SK-N-SH (cell line): ENCODE measurements at regions not wholly inside any gene's neighbourhood (a gene's known extent, or its start where the extent isn't known, plus 50 kb on each side); places are given as distances from the start of the nearest gene placed in this dataset.

ENCODE experiments used
- CTCF ChIA-PET: fragments of 300-600, 350-600 bp; formaldehyde crosslinking; extraction: SDS; loops from one replicate; lab custom pipeline; 2021; lab: Yijun Ruan, JAX
- POLR2A ChIA-PET: fragments of 350-600 bp; sonication (Branson Sonifier 250); formaldehyde crosslinking; extraction: SDS; loops from one replicate; lab custom pipeline; 2020; ENCODE audit warnings: antibody characterized with exemption, inconsistent platforms; lab: Yijun Ruan, JAX
- DNase-seq: peaks from one replicate; pipeline ENCODE4 v3.0.0; 2012
- H2AFZ ChIP-seq: fragments of 200-600 bp; sonication (generic); 2 replicates; pipeline ENCODE4 v1.8.1; 2016; ENCODE audit warnings: antibody characterized with exemption, mild to moderate bottlenecking, low read depth
- H3F3A ChIP-seq: fragments of 200-600 bp; sonication (generic); replicated peaks from 2 replicates; pipeline ENCODE3; 2016; ENCODE audit warnings: antibody characterized with exemption, mild to moderate bottlenecking; ENCODE audit not compliant: insufficient read depth
- H3K27ac ChIP-seq, 2 experiments: fragments of 200-500 bp in 1 of 2; fragments of 200-600 bp in 1 of 2; sonication (Bioruptor generic) in 1 of 2; sonication (generic), shearing (Covaris generic) in 1 of 2; 2 replicates each; pipeline versions ENCODE4 v1.5.1 to v1.6.1; 2014 to 2016; ENCODE audit warnings: low read depth in 2 of 2, inconsistent platforms in 1 of 2, low read length in 1 of 2, mild to moderate bottlenecking in 1 of 2, mixed read lengths in 1 of 2
- H3K27me3 ChIP-seq: fragments of 200-600 bp; sonication (generic), shearing (Covaris generic); 2 replicates; pipeline ENCODE4 v1.6.1; 2016; ENCODE audit warnings: mixed run types; ENCODE audit not compliant: insufficient read depth
- H3K36me3 ChIP-seq, 2 experiments: fragments of 200-500 bp in 1 of 2; fragments of 200-600 bp in 1 of 2; sonication (Bioruptor generic) in 1 of 2; sonication (generic) in 1 of 2; replicated peaks in 1 of 2; 2 replicates each; pipeline versions ENCODE3 to v1.5.1; 2014 to 2016; ENCODE audit warnings: low read length in 1 of 2, mild to moderate bottlenecking in 1 of 2; ENCODE audit not compliant: insufficient read depth in 2 of 2, control insufficient read depth in 1 of 2
- H3K4me1 ChIP-seq, 2 experiments: fragments of 200-500 bp in 1 of 2; fragments of 200-600 bp in 1 of 2; sonication (Bioruptor generic) in 1 of 2; sonication (generic), shearing (Covaris generic) in 1 of 2; 2 replicates each; pipeline versions ENCODE4 v1.5.1 to v1.6.1; 2014 to 2016; ENCODE audit warnings: low read depth in 1 of 2, low read length in 1 of 2, mixed run types in 1 of 2; ENCODE audit not compliant: insufficient read depth in 2 of 2, control insufficient read depth in 1 of 2
- H3K4me2 ChIP-seq: fragments of 200-600 bp; sonication (generic), shearing (Covaris generic); 2 replicates; pipeline ENCODE4 v1.6.1; 2017; ENCODE audit warnings: mixed run types
- H3K4me3 ChIP-seq, 2 experiments: fragments of 200-500 bp in 1 of 2; fragments of 200-600 bp in 1 of 2; sonication (Bioruptor generic) in 1 of 2; sonication (generic), shearing (Covaris generic) in 1 of 2; 2 replicates each; pipeline versions ENCODE4 v1.5.1 to v1.8.1; 2014 to 2016; ENCODE audit warnings: low read depth in 2 of 2, inconsistent platforms in 1 of 2, low read length in 1 of 2, mild to moderate bottlenecking in 1 of 2, mixed read lengths in 1 of 2, moderate library complexity in 1 of 2
- H3K79me2 ChIP-seq: fragments of 200-600 bp; sonication (generic); 2 replicates; pipeline ENCODE4 v1.8.1; 2017; ENCODE audit warnings: mild to moderate bottlenecking; ENCODE audit not compliant: insufficient read depth
- H3K9ac ChIP-seq: fragments of 200-600 bp; sonication (generic); 2 replicates; pipeline ENCODE4 v1.6.1; 2017; ENCODE audit warnings: mixed run types
- H3K9me2 ChIP-seq: fragments of 200-600 bp; sonication (generic); 2 replicates; pipeline ENCODE4 v1.6.1; 2017; ENCODE audit warnings: mixed run types
- H3K9me3 ChIP-seq: fragments of 200-600 bp; sonication (generic); 2 replicates; pipeline ENCODE4 v1.6.1; 2017; ENCODE audit warnings: mixed run types, mild to moderate bottlenecking, moderate library complexity
- H4K20me1 ChIP-seq: fragments of 200-600 bp; sonication (generic); 2 replicates; pipeline ENCODE4 v1.6.1; 2017; ENCODE audit warnings: mild to moderate bottlenecking, mixed run types; ENCODE audit not compliant: insufficient read depth
- CHD2 ChIP-seq: fragments of 150-350 bp; IDR thresholded peaks from 2 replicates; pipeline ENCODE4 v1.6.1; 2018; ENCODE audit warnings: low read length; ENCODE audit not compliant: partially characterized antibody
- ELF1 ChIP-seq: IDR thresholded peaks from 2 replicates; pipeline ENCODE4 v1.4.0; 2012
- EP300 ChIP-seq, 2 experiments: IDR thresholded peaks; 2 replicates each; pipeline versions ENCODE4 v1.4.0 to v1.6.1; 2012; ENCODE audit warnings: borderline replicate concordance in 1 of 2, low read depth in 1 of 2, low read length in 1 of 2
- FOSL2 ChIP-seq: IDR thresholded peaks from 2 replicates; pipeline ENCODE4 v1.4.0; 2012; ENCODE audit warnings: low read depth, mild to moderate bottlenecking, moderate library complexity, borderline replicate concordance
- FOXJ3 ChIP-seq: sonication (generic); formaldehyde crosslinking; IDR thresholded peaks from 2 replicates; pipeline ENCODE4 v1.5.1; 2020; ENCODE audit warnings: mild to moderate bottlenecking, missing genetic modification reagents
- FOXM1 ChIP-seq: IDR thresholded peaks from 2 replicates; pipeline ENCODE4 v1.4.0; 2012; ENCODE audit warnings: low read depth, mild to moderate bottlenecking
- GABPA ChIP-seq: IDR thresholded peaks from 2 replicates; pipeline ENCODE4 v1.4.0; 2012; ENCODE audit warnings: low read depth, mild to moderate bottlenecking
- GATA2 ChIP-seq: sonication (generic); formaldehyde crosslinking; IDR thresholded peaks from 2 replicates; pipeline ENCODE4 v1.5.0; 2020; ENCODE audit warnings: mild to moderate bottlenecking, missing genetic modification reagents
- JUND ChIP-seq: IDR thresholded peaks from 2 replicates; pipeline ENCODE4 v1.4.0; 2012
- MEF2A ChIP-seq: IDR thresholded peaks from 2 replicates; pipeline ENCODE4 v1.4.0; 2012; ENCODE audit warnings: low read depth, borderline replicate concordance
- NFIC ChIP-seq: IDR thresholded peaks from 2 replicates; pipeline ENCODE4 v1.4.0; 2012; ENCODE audit warnings: borderline replicate concordance
- NRF1 ChIP-seq: IDR thresholded peaks from 2 replicates; pipeline ENCODE4 v1.6.1; 2012; ENCODE audit warnings: low read depth, mild to moderate bottlenecking, low read length
- POLR2AphosphoS5 ChIP-seq: IDR thresholded peaks from 2 replicates; pipeline ENCODE4 v1.6.1; 2012; ENCODE audit warnings: low read depth, low read length
- RAD21 ChIP-seq: IDR thresholded peaks from 2 replicates; pipeline ENCODE4 v1.6.1; 2012; ENCODE audit warnings: mild to moderate bottlenecking, low read length
- RXRA ChIP-seq: IDR thresholded peaks from 2 replicates; pipeline ENCODE4 v1.4.0; 2012; ENCODE audit warnings: low read depth, mild to moderate bottlenecking, borderline replicate concordance
- SIN3A ChIP-seq: IDR thresholded peaks from 2 replicates; pipeline ENCODE4 v1.6.1; 2012; ENCODE audit warnings: low read depth, mild to moderate bottlenecking, low read length, moderate library complexity, borderline replicate concordance
- TAF1 ChIP-seq: IDR thresholded peaks from 2 replicates; pipeline ENCODE4 v1.6.1; 2012; ENCODE audit warnings: low read depth, mild to moderate bottlenecking, low read length, moderate library complexity, borderline replicate concordance
- TCF12 ChIP-seq: IDR thresholded peaks from 2 replicates; pipeline ENCODE4 v1.4.0; 2012
- TEAD4 ChIP-seq: IDR thresholded peaks from 2 replicates; pipeline ENCODE4 v1.4.0; 2012; ENCODE audit warnings: mild to moderate bottlenecking, borderline replicate concordance; ENCODE audit not compliant: insufficient read depth
- WGBS: methylation state at CpG from one replicate; pipeline ENCODE4 v1.1.6; 2017; ENCODE audit warnings: low lambda C conversion rate; 5-methylcytosine and 5-hydroxymethylcytosine counted together
- TF ChIP-seq, protein P1 (sequence below): IDR thresholded peaks from 2 replicates; pipeline ENCODE4 v1.6.1; 2012; ENCODE audit warnings: mild to moderate bottlenecking, low read depth, low read length, moderate library complexity
- TF ChIP-seq, protein P2 (sequence below): IDR thresholded peaks from 2 replicates; pipeline ENCODE4; 2012
- TF ChIP-seq, protein P3 (sequence below): fragments of 150-350 bp; IDR thresholded peaks from 2 replicates; pipeline ENCODE4 v1.6.1; 2016; ENCODE audit warnings: mild to moderate bottlenecking, low read depth, low read length
- TF ChIP-seq, protein P4 (sequence below): fragments of 150-350 bp; IDR thresholded peaks from 2 replicates; pipeline ENCODE4 v1.6.1; 2017; ENCODE audit warnings: antibody characterized with exemption, low read length, low read depth, borderline replicate concordance

DNA sequence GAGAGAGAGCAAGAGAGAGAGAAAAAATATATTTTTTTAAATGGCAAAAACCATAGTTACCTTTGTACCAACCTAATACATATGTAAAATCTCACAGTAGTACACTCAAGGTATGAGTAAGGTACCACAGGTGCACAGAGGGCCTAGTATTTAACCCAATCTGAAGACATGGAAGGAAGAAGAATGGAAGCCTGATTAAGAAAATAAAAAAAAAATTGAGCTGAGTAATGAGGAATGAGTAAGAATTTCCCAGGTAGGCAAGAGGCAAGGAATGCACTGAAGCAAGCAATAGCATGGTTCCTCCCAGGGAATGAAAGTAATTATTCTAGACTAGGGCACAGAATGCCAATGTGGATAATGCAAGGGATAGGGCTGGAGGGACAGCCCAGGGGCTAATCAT, 294.2 kb downstream of the FIGN start:
- Histone ChIP-seq H3K9ac (no peak overlapping the region), H3K36me3 (no peaks in the 10 kb centered on the region), H3K79me2 (no peaks in the 10 kb centered on the region), H3K27me3 (no peaks in the 10 kb centered on the region), H2AFZ (no peak overlapping the region), H3K9me3 (no peaks in the 10 kb centered on the region), H3K4me3 (no peak overlapping the region), H3K4me2 (no peak overlapping the region), H3K4me1 (no peaks in the 10 kb centered on the region), H3K9me2 (no peaks in the 10 kb centered on the region), H3F3A (no peaks in the 10 kb centered on the region), H3K27ac (no peak overlapping the region), H4K20me1 (no peaks in the 10 kb centered on the region)
- CTCF ChIA-PET, result interaction anchor here (1.2 kb wide), 1 partner anchor 14 kb away, joined by 3 read pairs; no protein-coding TSS in a partner anchor
- POLR2A ChIA-PET, result no interaction called here
- TF ChIP-seq GABPA (no peak), POLR2AphosphoS5 (no peak), SIN3A (no peak), JUND (no peak), EP300 (IDR thresholded peaks at IDR 0.05; ENCODE audit: borderline replicate concordance in 1 of 2, low read depth in 1 of 2, low read length in 1 of 2) (no peak), FOXJ3 (CRISPR knock-in tag) (no peak), MEF2A (no peak), RXRA (no peak), GATA2 (CRISPR knock-in tag) (no peak), FOSL2 (no peak), TCF12 (no peak), TAF1 (no peak), NFIC (no peak), RAD21 (no peak), CHD2 (no peak)
- TF ChIP-seq, protein P1, sequence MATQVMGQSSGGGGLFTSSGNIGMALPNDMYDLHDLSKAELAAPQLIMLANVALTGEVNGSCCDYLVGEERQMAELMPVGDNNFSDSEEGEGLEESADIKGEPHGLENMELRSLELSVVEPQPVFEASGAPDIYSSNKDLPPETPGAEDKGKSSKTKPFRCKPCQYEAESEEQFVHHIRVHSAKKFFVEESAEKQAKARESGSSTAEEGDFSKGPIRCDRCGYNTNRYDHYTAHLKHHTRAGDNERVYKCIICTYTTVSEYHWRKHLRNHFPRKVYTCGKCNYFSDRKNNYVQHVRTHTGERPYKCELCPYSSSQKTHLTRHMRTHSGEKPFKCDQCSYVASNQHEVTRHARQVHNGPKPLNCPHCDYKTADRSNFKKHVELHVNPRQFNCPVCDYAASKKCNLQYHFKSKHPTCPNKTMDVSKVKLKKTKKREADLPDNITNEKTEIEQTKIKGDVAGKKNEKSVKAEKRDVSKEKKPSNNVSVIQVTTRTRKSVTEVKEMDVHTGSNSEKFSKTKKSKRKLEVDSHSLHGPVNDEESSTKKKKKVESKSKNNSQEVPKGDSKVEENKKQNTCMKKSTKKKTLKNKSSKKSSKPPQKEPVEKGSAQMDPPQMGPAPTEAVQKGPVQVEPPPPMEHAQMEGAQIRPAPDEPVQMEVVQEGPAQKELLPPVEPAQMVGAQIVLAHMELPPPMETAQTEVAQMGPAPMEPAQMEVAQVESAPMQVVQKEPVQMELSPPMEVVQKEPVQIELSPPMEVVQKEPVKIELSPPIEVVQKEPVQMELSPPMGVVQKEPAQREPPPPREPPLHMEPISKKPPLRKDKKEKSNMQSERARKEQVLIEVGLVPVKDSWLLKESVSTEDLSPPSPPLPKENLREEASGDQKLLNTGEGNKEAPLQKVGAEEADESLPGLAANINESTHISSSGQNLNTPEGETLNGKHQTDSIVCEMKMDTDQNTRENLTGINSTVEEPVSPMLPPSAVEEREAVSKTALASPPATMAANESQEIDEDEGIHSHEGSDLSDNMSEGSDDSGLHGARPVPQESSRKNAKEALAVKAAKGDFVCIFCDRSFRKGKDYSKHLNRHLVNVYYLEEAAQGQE, result no peak
- TF ChIP-seq, protein P2, sequence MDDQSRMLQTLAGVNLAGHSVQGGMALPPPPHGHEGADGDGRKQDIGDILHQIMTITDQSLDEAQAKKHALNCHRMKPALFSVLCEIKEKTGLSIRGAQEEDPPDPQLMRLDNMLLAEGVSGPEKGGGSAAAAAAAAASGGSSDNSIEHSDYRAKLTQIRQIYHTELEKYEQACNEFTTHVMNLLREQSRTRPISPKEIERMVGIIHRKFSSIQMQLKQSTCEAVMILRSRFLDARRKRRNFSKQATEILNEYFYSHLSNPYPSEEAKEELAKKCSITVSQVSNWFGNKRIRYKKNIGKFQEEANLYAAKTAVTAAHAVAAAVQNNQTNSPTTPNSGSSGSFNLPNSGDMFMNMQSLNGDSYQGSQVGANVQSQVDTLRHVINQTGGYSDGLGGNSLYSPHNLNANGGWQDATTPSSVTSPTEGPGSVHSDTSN, result no peak
- no peak for DNase-seq

DNA sequence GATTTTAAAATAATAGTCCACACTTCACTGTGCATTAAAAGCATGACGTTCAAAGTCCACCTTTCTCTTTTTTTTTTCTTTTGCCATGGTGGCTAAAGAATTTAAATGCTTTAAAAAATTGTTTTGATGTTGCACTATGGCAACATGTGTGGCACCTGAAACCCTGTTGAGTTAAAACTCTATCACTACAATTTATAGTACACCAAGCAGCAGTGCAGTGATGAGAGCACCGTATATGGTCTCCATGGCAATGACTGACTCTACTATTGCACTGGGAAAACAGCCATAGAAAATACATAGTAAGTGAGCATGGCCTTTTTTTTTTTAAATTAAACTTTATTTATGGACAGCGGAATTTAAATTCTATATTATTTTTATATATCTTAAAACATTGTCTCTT, 298.8 kb downstream of the FIGN start:
- no peaks in the 10 kb centered on the region for H3K27me3 ChIP-seq
- no peak overlapping the region for H2AFZ ChIP-seq
- no peaks in the 10 kb centered on the region for H3K9me2 ChIP-seq
- H3K36me3 ChIP-seq, result no peaks in the 10 kb centered on the region
- CTCF ChIA-PET, result no interaction called here
- no peak overlapping the region for H3K9ac ChIP-seq
- H3K9me3 ChIP-seq, result no peaks in the 10 kb centered on the region
- no peaks in the 10 kb centered on the region for H3K4me1 ChIP-seq
- no peaks in the 10 kb centered on the region for H3F3A ChIP-seq
- POLR2A ChIA-PET, result no interaction called here
- no peaks in the 10 kb centered on the region for H4K20me1 ChIP-seq
- no peak overlapping the region for H3K4me2 ChIP-seq
- 43% methylated on average over 3 of the region's 3 CpGs for whole genome bisulfite sequencing
- DNase-seq, result no peak
- H3K27ac ChIP-seq, result no peak overlapping the region
- no peaks in the 10 kb centered on the region for H3K79me2 ChIP-seq
- no peak overlapping the region for H3K4me3 ChIP-seq
- TF ChIP-seq, protein P3, sequence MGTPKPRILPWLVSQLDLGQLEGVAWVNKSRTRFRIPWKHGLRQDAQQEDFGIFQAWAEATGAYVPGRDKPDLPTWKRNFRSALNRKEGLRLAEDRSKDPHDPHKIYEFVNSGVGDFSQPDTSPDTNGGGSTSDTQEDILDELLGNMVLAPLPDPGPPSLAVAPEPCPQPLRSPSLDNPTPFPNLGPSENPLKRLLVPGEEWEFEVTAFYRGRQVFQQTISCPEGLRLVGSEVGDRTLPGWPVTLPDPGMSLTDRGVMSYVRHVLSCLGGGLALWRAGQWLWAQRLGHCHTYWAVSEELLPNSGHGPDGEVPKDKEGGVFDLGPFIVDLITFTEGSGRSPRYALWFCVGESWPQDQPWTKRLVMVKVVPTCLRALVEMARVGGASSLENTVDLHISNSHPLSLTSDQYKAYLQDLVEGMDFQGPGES, result no peak
- TF ChIP-seq FOSL2 (no peak), NRF1 (no peak), TEAD4 (no peak), MEF2A (no peak), ELF1 (no peak), POLR2AphosphoS5 (no peak), FOXM1 (no peak), RAD21 (no peak)
- TF ChIP-seq, protein P4, sequence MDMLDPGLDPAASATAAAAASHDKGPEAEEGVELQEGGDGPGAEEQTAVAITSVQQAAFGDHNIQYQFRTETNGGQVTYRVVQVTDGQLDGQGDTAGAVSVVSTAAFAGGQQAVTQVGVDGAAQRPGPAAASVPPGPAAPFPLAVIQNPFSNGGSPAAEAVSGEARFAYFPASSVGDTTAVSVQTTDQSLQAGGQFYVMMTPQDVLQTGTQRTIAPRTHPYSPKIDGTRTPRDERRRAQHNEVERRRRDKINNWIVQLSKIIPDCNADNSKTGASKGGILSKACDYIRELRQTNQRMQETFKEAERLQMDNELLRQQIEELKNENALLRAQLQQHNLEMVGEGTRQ, result no peak
